ENCODE measurements at regions not wholly inside any gene's neighbourhood (a gene's known extent, or its start where the extent isn't known, plus 50 kb on each side); places are given as distances from the start of the nearest gene placed in this dataset.

DNA sequence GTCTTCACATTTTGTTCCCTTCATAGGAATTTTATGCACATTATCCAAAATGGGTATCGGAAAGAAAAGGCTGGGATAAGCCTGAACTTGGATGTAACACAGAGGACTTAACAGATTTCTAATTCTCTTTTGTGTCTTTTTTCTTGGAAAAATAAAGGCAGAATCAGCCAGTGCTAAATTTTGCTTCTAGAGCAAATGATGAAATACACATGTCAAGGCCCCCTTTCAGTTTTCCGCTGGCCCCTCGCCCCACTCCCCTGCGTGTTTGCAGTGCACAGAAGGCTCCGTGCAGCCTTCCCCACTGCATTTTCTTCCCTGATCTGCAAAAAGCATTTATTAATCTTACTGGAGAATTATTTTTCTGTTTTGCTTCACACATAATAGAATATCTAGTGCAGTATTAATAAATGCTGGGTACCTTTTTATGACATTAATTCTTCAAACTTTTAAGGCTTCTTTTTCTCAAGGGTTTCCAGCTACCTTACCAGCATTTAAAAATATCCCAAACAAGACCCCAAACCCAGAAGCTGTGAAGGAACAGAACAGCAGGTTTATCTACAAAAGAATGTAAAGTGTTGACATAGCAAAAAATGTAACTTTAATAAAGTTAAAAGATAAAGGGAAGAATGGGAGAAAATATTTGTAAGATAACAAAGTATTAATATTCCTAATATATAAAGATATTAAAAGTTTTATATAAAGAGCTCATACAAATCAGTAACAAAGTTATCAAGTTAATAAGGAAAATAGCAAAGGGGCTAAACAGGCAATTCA is 81.3 kb upstream of the SPTBN1 start:
- DNase-seq, result no peak
- H3K4me3 ChIP-seq (ENCODE audit: control extremely low read depth in 1 of 5, extremely low read depth in 1 of 5, insufficient read depth in 1 of 5, low read depth in 2 of 5, low read length in 4 of 5), result no peak overlapping the region
- no peak overlapping the region for H3K4me2 ChIP-seq (replicated peaks; ENCODE audit: low read depth, low read length, poor library complexity, severe bottlenecking)
- no peak overlapping the region for H3K27ac ChIP-seq (ENCODE audit: low read length in 2 of 2)
- H3K27me3 ChIP-seq (replicated peaks in 1 of 4; ENCODE audit: control extremely low read depth in 1 of 4, control insufficient read depth in 3 of 4, insufficient read depth in 4 of 4, low read length in 3 of 4), result peaks cover 0 to 5% (median 2%) of the 10 kb centered on the region in 4 experiments
- Mint-ChIP-seq H3K9me3 (ENCODE audit: insufficient read depth) (no peaks in the 10 kb centered on the region), H3K27ac (no peak overlapping the region), H3K27me3 (peaks cover 38% of the 10 kb centered on the region), H3K4me3 (no peak overlapping the region), H3K4me1 (no peaks in the 10 kb centered on the region)
- H2AFZ ChIP-seq (ENCODE audit: insufficient read depth, low read depth, low read length, poor library complexity, severe bottlenecking), result no peak overlapping the region
- H3K79me2 ChIP-seq (ENCODE audit: control insufficient read depth, insufficient read depth, low read length), result no peaks in the 10 kb centered on the region
- no peak overlapping the region for H3K9ac ChIP-seq (ENCODE audit: low read length)
- CTCF ChIA-PET, result no interaction called here
- POLR2A ChIA-PET, result no interaction called here
- H3K36me3 ChIP-seq (replicated peaks in 1 of 2; ENCODE audit: control extremely low read depth in 1 of 2, control insufficient read depth in 1 of 2, extremely low read depth in 1 of 2, insufficient read depth in 2 of 2, low read length in 1 of 2), result no peaks in the 10 kb centered on the region
- intact Hi-C loops (cut with micrococcal nuclease), result no loop called here
- TF ChIP-seq CTCF (IDR thresholded peaks at IDR 0.05) (no peak), EZH2 (IDR thresholded peaks at IDR 0.05; ENCODE audit: borderline replicate concordance, insufficient read depth, low read depth, low read length, poor library complexity, severe bottlenecking) (no peak)
- H4K20me1 ChIP-seq (ENCODE audit: control insufficient read depth, insufficient read depth, low read length, poor library complexity, severe bottlenecking), result no peaks in the 10 kb centered on the region
- no peak for ATAC-seq (ENCODE audit: low read depth)
- WGBS (ENCODE audit: insufficient coverage), result 93% methylated on average over 3 of the region's 5 CpGs
- H3K9me3 ChIP-seq (ENCODE audit: control extremely low read depth in 1 of 3, control insufficient read depth in 2 of 3, insufficient read depth in 1 of 3, low read length in 2 of 3), result no peaks in the 10 kb centered on the region
- H3K4me1 ChIP-seq (ENCODE audit: control insufficient read depth in 2 of 2, insufficient read depth in 2 of 2, low read length in 2 of 2), result no peaks in the 10 kb centered on the region

DNA sequence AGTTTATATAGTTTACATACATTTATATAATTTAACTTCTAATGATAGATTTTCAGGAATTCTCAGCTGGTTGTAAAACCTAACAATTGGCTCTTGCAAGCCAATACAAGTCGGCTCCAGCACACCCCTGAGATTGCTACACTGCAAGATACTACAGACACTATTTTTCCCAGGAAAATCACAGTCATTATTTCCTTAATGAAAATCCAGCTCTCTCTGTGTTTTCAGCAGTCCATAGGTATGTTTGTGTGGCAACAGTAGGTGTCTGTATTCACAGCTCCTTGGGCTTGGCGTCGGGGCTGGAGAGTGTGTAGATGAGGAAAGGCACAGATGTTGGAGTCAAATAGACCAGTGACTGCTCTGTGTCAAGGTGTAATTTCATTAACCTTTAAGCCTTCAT is 78.7 kb upstream of the SPTBN1 start:
- POLR2A ChIA-PET, result no interaction called here
- intact Hi-C loops (cut with micrococcal nuclease), result no loop called here
- H3K4me3 Mint-ChIP-seq, result no peak overlapping the region

More for the DNA sequence above, 78.7 kb upstream of the SPTBN1 start:
- peaks cover 0 to 5% (median 2%) of the 10 kb centered on the region in 4 experiments for H3K27me3 ChIP-seq (replicated peaks in 1 of 4; ENCODE audit: control extremely low read depth in 1 of 4, control insufficient read depth in 3 of 4, insufficient read depth in 4 of 4, low read length in 3 of 4)
- H3K4me3 ChIP-seq (ENCODE audit: control extremely low read depth in 1 of 5, extremely low read depth in 1 of 5, insufficient read depth in 1 of 5, low read depth in 2 of 5, low read length in 4 of 5), result no peak overlapping the region
- H3K4me2 ChIP-seq (replicated peaks; ENCODE audit: low read depth, low read length, poor library complexity, severe bottlenecking), result no peak overlapping the region
- no peak for ATAC-seq (ENCODE audit: low read depth)
- Mint-ChIP-seq H3K27me3 (peaks cover 42% of the 10 kb centered on the region), H3K4me1 (no peaks in the 10 kb centered on the region), H3K27ac (no peak overlapping the region), H3K9me3 (ENCODE audit: insufficient read depth) (no peaks in the 10 kb centered on the region)
- no peak overlapping the region for H3K27ac ChIP-seq (ENCODE audit: low read length in 2 of 2)
- no peaks in the 10 kb centered on the region for H3K79me2 ChIP-seq (ENCODE audit: control insufficient read depth, insufficient read depth, low read length)
- H3K4me1 ChIP-seq (ENCODE audit: control insufficient read depth in 2 of 2, insufficient read depth in 2 of 2, low read length in 2 of 2), result no peaks in the 10 kb centered on the region
- no peak overlapping the region for H2AFZ ChIP-seq (ENCODE audit: insufficient read depth, low read depth, low read length, poor library complexity, severe bottlenecking)
- H3K9me3 ChIP-seq (ENCODE audit: control extremely low read depth in 1 of 3, control insufficient read depth in 2 of 3, insufficient read depth in 1 of 3, low read length in 2 of 3), result no peaks in the 10 kb centered on the region
- no peak for DNase-seq
- CTCF ChIA-PET, result interaction anchor here (0.6 kb wide), 1 partner anchor 269 kb away, joined by 3 read pairs; no protein-coding TSS in a partner anchor
- no CpG with 5 or more reads among the region's 3 CpGs for WGBS (ENCODE audit: insufficient coverage)
- H3K36me3 ChIP-seq (replicated peaks in 1 of 2; ENCODE audit: control extremely low read depth in 1 of 2, control insufficient read depth in 1 of 2, extremely low read depth in 1 of 2, insufficient read depth in 2 of 2, low read length in 1 of 2), result no peaks in the 10 kb centered on the region
- no peak overlapping the region for H3K9ac ChIP-seq (ENCODE audit: low read length)
- TF ChIP-seq CTCF (IDR thresholded peaks at IDR 0.05) (no peak), EZH2 (IDR thresholded peaks at IDR 0.05; ENCODE audit: borderline replicate concordance, insufficient read depth, low read depth, low read length, poor library complexity, severe bottlenecking) (no peak)
- H4K20me1 ChIP-seq (ENCODE audit: control insufficient read depth, insufficient read depth, low read length, poor library complexity, severe bottlenecking), result no peaks in the 10 kb centered on the region
